Esophagus squamous epithelium (tissue), 5 donors: ENCODE measurements at regions not wholly inside any gene's neighbourhood (a gene's known extent, or its start where the extent isn't known, plus 50 kb on each side); places are given as distances from the start of the nearest gene placed in this dataset.
"Not testable (repeated sequence)": the region's sequence is repeated elsewhere in the genome, so short reads cannot be mapped to it uniquely, and the experiment has no call there.

Experiments
- DNase-seq: peaks from one replicate; lab custom pipeline; 2025; lab: John Stamatoyannopoulos, UW
- H3K27ac ChIP-seq, 4 donors: fragments of 200-600 bp; sonication (generic); one replicate each; pipeline ENCODE4 v1.5.1; 2016 to 2019; ENCODE audit warnings: mild to moderate bottlenecking in 1 of 4
- H3K27me3 ChIP-seq, 4 donors: fragments of 200-600 bp; sonication (generic); 1 replicate in 3 of 4; 2 replicates in 1 of 4; pipeline versions ENCODE4 v1.5.1 to v1.6.0; 2017 to 2021; ENCODE audit warnings: antibody characterized with exemption in 1 of 4
- H3K36me3 ChIP-seq, 3 donors: fragments of 200-600 bp; sonication (generic); one replicate each; pipeline ENCODE4 v1.5.1; 2016 to 2019
- H3K4me1 ChIP-seq, 3 donors: fragments of 200-600 bp; sonication (generic); one replicate each; pipeline ENCODE4 v1.5.1; 2017 to 2019
- H3K4me3 ChIP-seq, 4 donors: fragments of 200-600 bp; sonication (generic); 1 replicate in 3 of 4; 2 replicates in 1 of 4; pipeline ENCODE4 v1.5.1; 2016 to 2019; ENCODE audit warnings: mild to moderate bottlenecking in 2 of 4, moderate library complexity in 1 of 4
- H3K9me3 ChIP-seq, 3 donors: fragments of 200-600 bp; sonication (generic); one replicate each; pipeline ENCODE4 v1.5.1; 2016 to 2019
- POLR2A ChIP-seq, 4 donors: fragments of 450-650 bp; IDR thresholded peaks; one replicate each; pipeline ENCODE4 v1.6.1; 2017; ENCODE audit warnings: antibody characterized with exemption in 4 of 4, mild to moderate bottlenecking in 4 of 4, moderate library complexity in 3 of 4
- WGBS, 2 donors: methylation state at CpG; one replicate each; pipeline ENCODE4 v1.1.5; 2018; 5-methylcytosine and 5-hydroxymethylcytosine counted together
- intact Hi-C: fragments of 100-400 bp; cut with DNase I; formaldehyde crosslinking; loops from one replicate; pipeline ENCODE4 v1.15.0; 2022
- TF ChIP-seq, protein P1 (sequence below), 6 experiments: fragments of 450-650 bp in 4 of 6; fragments of 200-600 bp in 2 of 6; sonication (generic) in 2 of 6; IDR thresholded peaks; one replicate each; pipeline ENCODE4 v1.5.1; 2016 to 2019; ENCODE audit warnings: antibody characterized with exemption in 6 of 6, mild to moderate bottlenecking in 4 of 6, moderate library complexity in 4 of 6
- donor health status: DM: yes; HTN: yes; CAD: no.

DNA sequence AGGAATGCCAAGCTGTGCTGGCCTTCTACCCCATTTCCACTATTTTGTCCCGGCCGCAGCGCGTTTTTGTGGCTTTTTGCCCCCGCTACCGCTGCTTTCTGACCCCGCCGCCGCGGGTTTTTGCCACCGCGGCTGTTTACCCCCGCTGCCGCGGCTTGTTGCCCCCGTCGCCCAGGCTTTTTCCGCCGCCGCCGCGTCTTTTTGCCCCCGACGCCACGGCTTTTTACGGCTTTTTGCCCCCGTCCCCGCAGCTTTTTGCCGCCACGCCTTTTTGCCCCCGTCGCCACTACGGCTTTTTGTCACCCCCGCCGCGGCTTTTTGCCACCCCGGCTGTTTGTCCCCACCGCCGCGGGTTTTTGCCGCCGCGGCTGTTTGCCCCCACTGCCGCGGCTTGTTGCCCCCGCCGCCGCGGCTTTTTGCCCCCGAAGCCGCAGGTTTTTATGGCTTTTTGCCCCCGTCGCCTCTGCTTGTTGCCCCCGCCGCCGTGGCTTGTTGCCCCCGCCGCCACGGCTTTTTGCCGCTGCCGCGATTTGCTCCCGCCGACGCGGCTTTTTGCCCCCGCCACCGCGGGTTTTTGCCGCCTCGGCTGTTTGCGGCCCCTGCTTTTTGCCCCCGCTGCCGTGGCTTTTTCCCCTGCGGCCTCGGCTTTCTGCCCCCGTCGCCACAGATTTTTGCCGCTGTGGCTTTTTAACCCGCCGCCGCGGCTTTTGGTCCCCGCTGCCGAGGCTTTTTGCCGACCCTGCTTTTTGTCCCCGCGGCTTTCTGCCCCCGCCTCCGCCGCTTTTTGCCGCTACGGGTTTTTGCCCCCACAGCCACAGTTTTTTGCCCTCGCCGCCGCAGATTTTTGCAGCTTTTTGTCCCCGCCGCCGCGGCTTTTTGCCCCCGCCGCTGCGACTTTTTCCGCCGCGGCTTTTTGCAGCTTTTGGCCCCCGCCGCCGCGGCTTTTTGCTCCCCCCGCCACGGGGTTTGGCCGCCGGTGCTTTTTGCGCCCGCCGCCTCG lies 520.4 kb upstream of the WSB1 start:
- TF ChIP-seq, protein P1, sequence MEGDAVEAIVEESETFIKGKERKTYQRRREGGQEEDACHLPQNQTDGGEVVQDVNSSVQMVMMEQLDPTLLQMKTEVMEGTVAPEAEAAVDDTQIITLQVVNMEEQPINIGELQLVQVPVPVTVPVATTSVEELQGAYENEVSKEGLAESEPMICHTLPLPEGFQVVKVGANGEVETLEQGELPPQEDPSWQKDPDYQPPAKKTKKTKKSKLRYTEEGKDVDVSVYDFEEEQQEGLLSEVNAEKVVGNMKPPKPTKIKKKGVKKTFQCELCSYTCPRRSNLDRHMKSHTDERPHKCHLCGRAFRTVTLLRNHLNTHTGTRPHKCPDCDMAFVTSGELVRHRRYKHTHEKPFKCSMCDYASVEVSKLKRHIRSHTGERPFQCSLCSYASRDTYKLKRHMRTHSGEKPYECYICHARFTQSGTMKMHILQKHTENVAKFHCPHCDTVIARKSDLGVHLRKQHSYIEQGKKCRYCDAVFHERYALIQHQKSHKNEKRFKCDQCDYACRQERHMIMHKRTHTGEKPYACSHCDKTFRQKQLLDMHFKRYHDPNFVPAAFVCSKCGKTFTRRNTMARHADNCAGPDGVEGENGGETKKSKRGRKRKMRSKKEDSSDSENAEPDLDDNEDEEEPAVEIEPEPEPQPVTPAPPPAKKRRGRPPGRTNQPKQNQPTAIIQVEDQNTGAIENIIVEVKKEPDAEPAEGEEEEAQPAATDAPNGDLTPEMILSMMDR (IDR thresholded peaks at IDR 0.05): no peak
- no peak for TF ChIP-seq POLR2A (IDR thresholded peaks at IDR 0.05)
- Histone ChIP-seq H3K27ac (no peak overlapping the region), H3K27me3 (peaks cover 0 to 33% (median 0%) of the 10 kb centered on the region in 4 donors), H3K4me1 (no peaks in the 10 kb centered on the region), H3K9me3 (peaks cover 0 to 38% (median 30%) of the 10 kb centered on the region in 3 donors), H3K4me3 (no peak overlapping the region), H3K36me3 (no peaks in the 10 kb centered on the region)
- WGBS, 2 donors: 65 to 74% methylated on average over 51 to 117 of the region's 118 CpGs
- intact Hi-C loops: no loop called here
- DNase-seq: no peak

DNA sequence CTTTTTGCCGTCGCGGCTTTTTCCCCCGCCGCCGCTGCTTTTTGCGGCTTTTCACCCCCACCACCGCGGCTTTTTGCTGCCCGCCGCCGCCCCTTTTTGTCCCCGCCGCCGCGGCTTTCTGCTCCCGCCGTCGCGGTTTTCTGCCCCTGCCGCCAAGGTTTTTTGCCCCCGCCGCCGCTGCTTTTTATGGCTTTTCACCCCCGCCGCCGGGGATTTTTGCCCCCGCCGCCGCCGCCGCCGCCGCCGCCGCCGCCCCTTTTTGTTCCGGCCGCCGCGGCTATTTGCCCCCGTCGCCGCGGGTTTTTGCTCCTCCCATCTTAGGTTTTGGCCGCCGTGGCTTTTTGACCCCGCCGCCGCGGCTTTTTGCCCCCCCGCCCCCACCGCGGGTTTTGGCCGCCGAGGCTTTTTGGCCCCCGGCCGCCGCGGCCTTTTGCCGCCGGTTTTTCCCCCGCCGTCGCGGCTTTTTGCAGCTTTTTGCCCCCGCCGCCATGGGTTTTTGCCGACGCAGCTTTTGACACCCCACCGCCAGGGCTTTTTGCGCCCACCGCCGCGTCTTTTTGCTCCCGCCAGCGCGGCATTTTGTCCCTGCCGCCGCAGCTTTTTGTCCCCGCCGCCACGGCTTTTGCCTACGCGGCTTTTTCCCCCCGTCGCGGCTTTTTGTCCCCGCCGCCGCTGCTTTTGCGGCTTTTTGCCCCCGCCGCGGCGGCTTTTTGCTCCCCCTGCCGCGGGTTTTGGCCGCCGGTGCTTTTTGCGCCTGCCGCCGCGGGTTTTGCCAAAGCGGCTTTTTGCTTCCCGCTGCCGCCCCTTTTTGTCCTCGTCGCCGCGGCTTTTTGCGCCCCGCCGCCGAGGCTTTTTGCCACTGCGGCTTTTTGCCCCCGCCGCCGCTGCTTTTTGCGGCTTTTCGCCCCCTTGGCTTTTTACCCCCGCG lies 519.4 kb upstream of the WSB1 start:
- H3K36me3 ChIP-seq: no peaks in the 10 kb centered on the region
- H3K4me3 ChIP-seq: no peak overlapping the region
- H3K4me1 ChIP-seq: no peaks in the 10 kb centered on the region
- peaks cover 0 to 44% (median 30%) of the 10 kb centered on the region in 3 donors for H3K9me3 ChIP-seq
- intact Hi-C loops: no loop called here
- H3K27me3 ChIP-seq: peaks cover 0 to 33% (median 0%) of the 10 kb centered on the region in 4 donors
- H3K27ac ChIP-seq: no peak overlapping the region
- WGBS, 2 donors: 66 to 77% methylated on average over 63 to 119 of the region's 123 CpGs
- no peak for TF ChIP-seq POLR2A (IDR thresholded peaks at IDR 0.05)
- no peak for DNase-seq

DNA sequence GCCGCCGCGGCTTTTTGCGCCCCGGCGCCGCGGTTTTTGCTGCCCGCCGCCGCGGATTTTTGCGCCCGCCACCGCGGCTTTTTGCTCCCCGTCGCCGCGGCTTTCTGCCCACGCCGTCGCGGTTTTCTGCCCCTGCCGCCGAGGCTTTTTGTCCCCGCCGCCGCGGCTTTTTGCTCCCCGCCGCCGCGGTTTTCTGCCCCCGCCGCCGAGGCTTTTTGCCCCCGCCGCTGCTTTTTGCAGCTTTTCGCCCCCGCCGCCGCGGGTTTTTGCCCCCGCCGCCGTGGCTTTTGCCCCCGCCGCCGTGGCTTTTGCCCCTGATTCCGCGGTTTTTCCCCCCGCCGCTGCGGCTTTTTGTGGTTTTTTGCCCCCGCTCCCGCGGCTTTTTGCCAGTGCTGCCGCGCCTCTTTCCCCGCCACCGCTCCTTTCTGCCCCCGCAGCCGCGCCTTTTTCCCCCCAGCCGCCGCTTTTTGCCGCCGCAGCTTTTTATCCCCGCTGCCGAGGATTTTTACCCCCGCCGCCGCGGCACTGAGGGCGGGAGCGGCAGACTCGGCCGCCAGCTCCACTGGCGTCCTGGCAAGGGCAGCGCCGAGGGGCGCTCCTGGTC lies 518.6 kb upstream of the WSB1 start:
- Histone ChIP-seq H3K27me3 (peaks cover 0 to 33% (median 0%) of the 10 kb centered on the region in 4 donors), H3K27ac (no peak overlapping the region), H3K4me3 (no peak overlapping the region), H3K9me3 (peaks cover 0 to 51% (median 34%) of the 10 kb centered on the region in 3 donors), H3K4me1 (no peaks in the 10 kb centered on the region), H3K36me3 (no peaks in the 10 kb centered on the region)
- DNase-seq: no peak
- no peak for TF ChIP-seq POLR2A (IDR thresholded peaks at IDR 0.05)
- TF ChIP-seq, protein P1 (IDR thresholded peaks at IDR 0.05): no peak
- WGBS, 2 donors: 66% methylated on average over 44 to 57 of the region's 83 CpGs
- intact Hi-C loops: no loop called here

DNA sequence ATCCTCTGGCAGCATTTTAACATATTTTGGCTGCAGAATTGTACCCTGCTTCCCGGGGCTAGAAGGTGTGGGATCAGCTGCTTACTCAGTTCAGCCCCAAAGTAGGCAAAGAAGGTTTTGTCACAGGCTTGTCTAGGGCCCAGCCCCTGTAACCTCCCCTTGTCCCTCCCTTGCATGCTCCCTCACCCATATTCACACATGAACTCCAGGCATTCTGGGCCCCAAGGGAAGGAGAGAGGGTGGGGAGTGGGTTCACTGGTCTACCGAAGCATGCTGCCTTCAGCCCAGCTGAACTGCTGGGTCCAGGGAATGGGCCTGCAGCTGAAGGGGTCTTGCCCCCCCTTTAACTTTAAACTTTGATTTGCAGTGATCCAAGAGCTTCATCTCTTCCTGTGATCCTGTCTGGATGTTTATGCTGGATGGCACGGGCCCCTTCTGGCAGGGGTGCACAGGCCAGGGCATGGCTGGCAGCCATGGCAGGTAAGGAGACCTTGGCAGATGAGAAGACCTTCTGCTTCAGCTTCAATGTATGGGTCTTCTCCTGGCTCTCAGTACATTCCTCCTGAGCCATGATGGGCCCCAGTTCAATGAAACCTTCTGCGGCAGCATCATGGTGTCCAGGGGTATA lies 513.6 kb upstream of the WSB1 start:
- DNase-seq, intact Hi-C loops, H3K4me3 ChIP-seq, H3K27ac ChIP-seq, H3K36me3 ChIP-seq, H3K27me3 ChIP-seq, H3K4me1 ChIP-seq: not testable (repeated sequence)
- 64 to 73% methylated on average over 3 to 4 of the region's 4 CpGs for WGBS, 2 donors
- H3K9me3 ChIP-seq: peaks cover 0 to 66% (median 23%) of the 10 kb centered on the region in 3 donors

DNA sequence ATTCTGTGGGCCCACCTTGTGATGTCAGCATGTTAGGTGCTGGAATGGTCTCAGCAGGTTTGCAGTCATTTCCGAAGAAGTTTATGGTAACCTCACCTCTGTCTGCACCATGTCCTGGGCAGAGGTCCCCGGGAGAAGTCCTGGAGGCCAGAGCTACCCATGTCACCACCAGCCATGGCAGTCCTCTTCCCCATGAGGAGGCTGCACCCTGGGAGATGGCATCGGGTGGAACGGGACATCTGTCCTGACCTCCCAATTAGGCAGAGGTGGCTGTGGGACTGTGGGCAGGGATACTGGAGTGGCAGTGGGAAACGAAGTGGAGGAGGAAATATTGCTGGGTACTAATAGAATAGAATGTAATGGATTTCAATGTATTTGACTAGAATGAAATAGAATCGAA lies 511.8 kb upstream of the WSB1 start:
- WGBS, 2 donors: 46 to 57% methylated on average over 1 to 2 of the region's 6 CpGs
- no peaks in the 10 kb centered on the region for H3K27me3 ChIP-seq
- intact Hi-C loops: no loop called here
- no peaks in the 10 kb centered on the region for H3K36me3 ChIP-seq
- H3K27ac ChIP-seq: no peak overlapping the region
- no peak for DNase-seq
- TF ChIP-seq, protein P1 (IDR thresholded peaks at IDR 0.05): no peak
- no peak for TF ChIP-seq POLR2A (IDR thresholded peaks at IDR 0.05)
- no peaks in the 10 kb centered on the region for H3K4me1 ChIP-seq
- peaks cover 0 to 73% (median 26%) of the 10 kb centered on the region in 3 donors for H3K9me3 ChIP-seq
- H3K4me3 ChIP-seq: no peak overlapping the region
